Colonic mucosa (tissue), 4 donors: ENCODE measurements at regions not wholly inside any gene's neighbourhood (a gene's known extent, or its start where the extent isn't known, plus 50 kb on each side); places are given as distances from the start of the nearest gene placed in this dataset.
A peak's percentile ranks its signal among the peaks of the same experiment; 100 is the strongest.

ENCODE experiments used
- DNase-seq: peaks from one replicate; pipeline ENCODE4 v3.0.0-alpha.2; 2020
- H3K27ac ChIP-seq: fragments of 200-600 bp; one replicate; pipeline ENCODE4 v1.8.0; 2021
- H3K27me3 ChIP-seq: fragments of 200-600 bp; one replicate; pipeline ENCODE4 v1.8.0; 2021
- H3K36me3 ChIP-seq: fragments of 200-600 bp; one replicate; pipeline ENCODE4 v1.8.0; 2021
- H3K4me1 ChIP-seq: fragments of 200-600 bp; one replicate; pipeline ENCODE4 v1.8.0; 2021; ENCODE audit warnings: mild to moderate bottlenecking
- H3K4me3 ChIP-seq: fragments of 200-600 bp; one replicate; pipeline ENCODE4 v1.8.0; 2021
- H3K9ac ChIP-seq, 2 donors: one replicate each; pipeline ENCODE4 v1.7.0; 2013; ENCODE audit warnings: control low read depth in 2 of 2, low read depth in 2 of 2, low read length in 2 of 2
- H3K9me3 ChIP-seq: fragments of 200-600 bp; one replicate; pipeline ENCODE4 v1.8.0; 2021
- CTCF ChIP-seq: fragments of 200-600 bp; IDR thresholded peaks from one replicate; pipeline ENCODE4 v1.8.0; 2022; ENCODE audit warnings: antibody characterized with exemption, mild to moderate bottlenecking
- intact Hi-C: fragments of 100-400 bp; cut with DNase I; formaldehyde crosslinking; loops from one replicate; pipeline ENCODE4 v1.14.1; 2022
- donor health status: healthy.
- donor health status: DM: no; HTN: no; CAD: no.
- donor health status: DM: no; HTN: no; CAD: no.

GRCh38 chr22:48744967-48745841, 1082.5 kb downstream of the BRD1 start:
- Histone ChIP-seq H3K4me3 (no peak overlapping the region), H3K36me3 (no peaks in the 10 kb centered on the region), H3K27me3 (no peaks in the 10 kb centered on the region), H3K9ac (no peak overlapping the region), H3K9me3 (no peaks in the 10 kb centered on the region), H3K27ac (no peak overlapping the region), H3K4me1 (no peaks in the 10 kb centered on the region)
- no peak for TF ChIP-seq CTCF
- peak; percentile 11 for DNase-seq
- intact Hi-C loops = no loop called here

- intact Hi-C loops = no loop called here
- TF ChIP-seq CTCF = no peak
- Histone ChIP-seq H3K27ac (no peak overlapping the region), H3K9ac (no peak overlapping the region), H3K4me1 (no peaks in the 10 kb centered on the region), H3K27me3 (no peaks in the 10 kb centered on the region), H3K9me3 (no peaks in the 10 kb centered on the region), H3K36me3 (no peaks in the 10 kb centered on the region), H3K4me3 (no peak overlapping the region)
- DNase-seq = no peak
Measured at GRCh38 chr22:48744283-48744641, 1083.4 kb downstream of the BRD1 start.

- no peaks in the 10 kb centered on the region for H3K36me3 ChIP-seq
- DNase-seq = no peak
- no peak for TF ChIP-seq CTCF
- no peak overlapping the region for H3K9ac ChIP-seq
- intact Hi-C loops = no loop called here
- no peaks in the 10 kb centered on the region for H3K27me3 ChIP-seq
- no peak overlapping the region for H3K4me3 ChIP-seq
- no peaks in the 10 kb centered on the region for H3K4me1 ChIP-seq
- H3K9me3 ChIP-seq = no peaks in the 10 kb centered on the region
- H3K27ac ChIP-seq = no peak overlapping the region
Measured at GRCh38 chr22:48743601-48744282, 1083.9 kb downstream of the BRD1 start.

GRCh38 chr22:48742556-48743343, 1084.9 kb downstream of the BRD1 start:
- H3K4me1 ChIP-seq = no peaks in the 10 kb centered on the region
- no peak overlapping the region for H3K4me3 ChIP-seq
- no peak overlapping the region for H3K27ac ChIP-seq
- DNase-seq = peak; percentile 10
- H3K27me3 ChIP-seq = no peaks in the 10 kb centered on the region
- no peaks in the 10 kb centered on the region for H3K36me3 ChIP-seq
- H3K9me3 ChIP-seq = no peaks in the 10 kb centered on the region
- no peak for TF ChIP-seq CTCF
- no peak overlapping the region for H3K9ac ChIP-seq
- intact Hi-C loops = no loop called here

GRCh38 chr22:48742191-48742555, 1085.5 kb downstream of the BRD1 start:
- H3K9ac ChIP-seq = no peak overlapping the region
- H3K27ac ChIP-seq = no peak overlapping the region
- no peaks in the 10 kb centered on the region for H3K36me3 ChIP-seq
- no peak for DNase-seq
- H3K4me3 ChIP-seq = no peak overlapping the region
- no peaks in the 10 kb centered on the region for H3K27me3 ChIP-seq
- no peak for TF ChIP-seq CTCF
- intact Hi-C loops = no loop called here
- H3K4me1 ChIP-seq = no peaks in the 10 kb centered on the region
- H3K9me3 ChIP-seq = no peaks in the 10 kb centered on the region
